ENCODE measurements at regions not wholly inside any gene's neighbourhood (a gene's known extent, or its start where the extent isn't known, plus 50 kb on each side); places are given as distances from the start of the nearest gene placed in this dataset.

DNA sequence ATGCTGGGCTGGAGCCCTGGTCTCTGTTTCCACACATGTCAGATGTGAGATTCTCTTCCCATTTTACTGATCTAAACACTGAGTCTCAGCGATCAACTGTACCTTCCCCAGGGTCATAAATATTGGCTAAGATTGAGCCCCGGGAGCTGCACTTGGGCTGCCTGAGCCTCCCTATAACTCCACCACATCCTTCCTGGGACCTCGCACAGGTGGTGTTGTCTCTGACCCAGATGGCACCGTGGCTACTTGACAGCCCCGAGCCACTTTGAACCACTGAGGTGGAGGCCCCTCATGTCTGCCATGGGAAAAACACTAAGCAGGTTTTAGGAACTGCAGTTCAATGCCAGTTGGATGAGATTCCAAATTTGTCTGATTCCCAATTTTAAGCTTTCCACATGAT is 586.5 kb downstream of the IRX1 start:
- POLR2A ChIA-PET, result no interaction called here
- no TSS peak for BruUV-seq (replicated peaks)
- peaks cover 16% of the 10 kb centered on the region for H3K9me3 Mint-ChIP-seq (ENCODE audit: unreplicated experiment)

DNA sequence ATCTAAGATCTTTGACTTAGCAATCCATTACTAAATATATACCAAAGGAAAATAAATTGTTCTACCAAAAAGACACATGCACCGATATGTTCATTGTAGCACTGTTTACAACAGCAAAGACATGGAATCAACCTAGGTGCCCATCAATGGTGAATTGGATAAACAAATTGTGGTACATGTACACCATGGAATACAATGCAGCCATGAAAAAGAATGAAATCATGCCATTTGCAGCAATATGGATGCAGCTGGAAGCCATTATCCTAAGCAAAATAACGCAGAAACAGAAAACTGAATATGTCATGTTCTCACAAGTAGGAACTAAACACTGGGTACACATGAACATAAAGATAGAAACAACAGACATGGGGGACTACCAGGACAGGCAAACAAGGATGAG is 589.5 kb downstream of the IRX1 start:
- no peaks in the 10 kb centered on the region for H3K4me1 ChIP-seq
- CTCF ChIA-PET, result no interaction called here
- no peaks in the 10 kb centered on the region for H3K27me3 ChIP-seq (replicated peaks; ENCODE audit: control insufficient read depth, insufficient read depth, low read length)
- no peaks in the 10 kb centered on the region for H3K9me3 ChIP-seq
- Mint-ChIP-seq H3K9me3 (ENCODE audit: unreplicated experiment) (peaks cover 23% of the 10 kb centered on the region), H3K4me1 (ENCODE audit: low read depth, unreplicated experiment) (no peaks in the 10 kb centered on the region), H3K36me3 (ENCODE audit: insufficient read depth, unreplicated experiment) (no peaks in the 10 kb centered on the region), H3K4me3 (ENCODE audit: unreplicated experiment) (no peak overlapping the region), H3K27ac (ENCODE audit: unreplicated experiment) (no peak overlapping the region), H3K27me3 (ENCODE audit: insufficient read depth, unreplicated experiment) (no peaks in the 10 kb centered on the region)
- H3K36me3 ChIP-seq (ENCODE audit: control insufficient read depth, insufficient read depth, low read length), result no peaks in the 10 kb centered on the region
- TF ChIP-seq, protein P1, sequence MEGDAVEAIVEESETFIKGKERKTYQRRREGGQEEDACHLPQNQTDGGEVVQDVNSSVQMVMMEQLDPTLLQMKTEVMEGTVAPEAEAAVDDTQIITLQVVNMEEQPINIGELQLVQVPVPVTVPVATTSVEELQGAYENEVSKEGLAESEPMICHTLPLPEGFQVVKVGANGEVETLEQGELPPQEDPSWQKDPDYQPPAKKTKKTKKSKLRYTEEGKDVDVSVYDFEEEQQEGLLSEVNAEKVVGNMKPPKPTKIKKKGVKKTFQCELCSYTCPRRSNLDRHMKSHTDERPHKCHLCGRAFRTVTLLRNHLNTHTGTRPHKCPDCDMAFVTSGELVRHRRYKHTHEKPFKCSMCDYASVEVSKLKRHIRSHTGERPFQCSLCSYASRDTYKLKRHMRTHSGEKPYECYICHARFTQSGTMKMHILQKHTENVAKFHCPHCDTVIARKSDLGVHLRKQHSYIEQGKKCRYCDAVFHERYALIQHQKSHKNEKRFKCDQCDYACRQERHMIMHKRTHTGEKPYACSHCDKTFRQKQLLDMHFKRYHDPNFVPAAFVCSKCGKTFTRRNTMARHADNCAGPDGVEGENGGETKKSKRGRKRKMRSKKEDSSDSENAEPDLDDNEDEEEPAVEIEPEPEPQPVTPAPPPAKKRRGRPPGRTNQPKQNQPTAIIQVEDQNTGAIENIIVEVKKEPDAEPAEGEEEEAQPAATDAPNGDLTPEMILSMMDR (IDR thresholded peaks at IDR 0.05; ENCODE audit: insufficient read depth in 1 of 2, low read depth in 1 of 2, low read length in 1 of 2, severe bottlenecking in 1 of 2, unreplicated experiment in 1 of 2), result no peak
- intact Hi-C loops (cut with micrococcal nuclease; ENCODE audit: unreplicated experiment), result no loop called here
- DNase-seq, result no peak
- POLR2A ChIA-PET, result no interaction called here
- no TSS peak for BruUV-seq (replicated peaks)
- H3K4me3 ChIP-seq (ENCODE audit: low read depth, low read length), result no peak overlapping the region

More for the DNA sequence above, 586.5 kb downstream of the IRX1 start:
- no peak overlapping the region for H3K4me3 Mint-ChIP-seq (ENCODE audit: unreplicated experiment)
- no peaks in the 10 kb centered on the region for H3K27me3 Mint-ChIP-seq (ENCODE audit: insufficient read depth, unreplicated experiment)
- CTCF ChIA-PET, result no interaction called here
- intact Hi-C loops (cut with micrococcal nuclease; ENCODE audit: unreplicated experiment), result no loop called here
- Histone ChIP-seq H3K4me1 (no peaks in the 10 kb centered on the region), H3K36me3 (ENCODE audit: control insufficient read depth, insufficient read depth, low read length) (no peaks in the 10 kb centered on the region), H3K27me3 (replicated peaks; ENCODE audit: control insufficient read depth, insufficient read depth, low read length) (no peaks in the 10 kb centered on the region), H3K9me3 (no peaks in the 10 kb centered on the region), H3K4me3 (ENCODE audit: low read depth, low read length) (no peak overlapping the region)
- no peaks in the 10 kb centered on the region for H3K4me1 Mint-ChIP-seq (ENCODE audit: low read depth, unreplicated experiment)
- no peak for DNase-seq
- TF ChIP-seq, protein P1 (IDR thresholded peaks at IDR 0.05; ENCODE audit: insufficient read depth in 1 of 2, low read depth in 1 of 2, low read length in 1 of 2, severe bottlenecking in 1 of 2, unreplicated experiment in 1 of 2), result no peak
- H3K36me3 Mint-ChIP-seq (ENCODE audit: insufficient read depth, unreplicated experiment), result no peaks in the 10 kb centered on the region
- H3K27ac Mint-ChIP-seq (ENCODE audit: unreplicated experiment), result no peak overlapping the region

DNA sequence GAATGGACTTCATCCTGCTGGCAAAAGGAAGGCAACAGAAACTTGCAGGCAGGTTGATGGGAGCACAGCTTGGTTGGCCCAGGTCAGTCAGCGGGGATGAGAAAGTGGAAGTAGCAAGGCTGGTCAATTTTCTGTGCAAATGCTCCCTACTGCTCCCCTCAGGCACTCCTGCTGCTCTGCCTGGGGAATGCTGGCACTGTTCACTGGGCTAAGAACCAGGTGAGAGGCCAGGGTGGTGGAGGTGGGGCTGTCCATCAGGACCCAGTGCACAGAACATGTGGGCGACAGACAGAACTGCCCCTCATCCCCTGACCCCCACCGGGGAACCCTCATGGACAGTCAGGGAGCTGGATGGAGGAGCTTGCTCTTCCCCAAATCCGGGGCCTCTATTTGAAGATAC is 593.1 kb downstream of the IRX1 start:
- H3K4me1 ChIP-seq, result no peaks in the 10 kb centered on the region
- intact Hi-C loops (cut with micrococcal nuclease; ENCODE audit: unreplicated experiment), result no loop called here
- no peaks in the 10 kb centered on the region for H3K9me3 ChIP-seq
- H3K4me3 Mint-ChIP-seq (ENCODE audit: unreplicated experiment), result no peak overlapping the region
- H3K27me3 ChIP-seq (replicated peaks; ENCODE audit: control insufficient read depth, insufficient read depth, low read length), result no peaks in the 10 kb centered on the region
- POLR2A ChIA-PET, result no interaction called here
- H3K27me3 Mint-ChIP-seq (ENCODE audit: insufficient read depth, unreplicated experiment), result no peaks in the 10 kb centered on the region
- no peaks in the 10 kb centered on the region for H3K4me1 Mint-ChIP-seq (ENCODE audit: low read depth, unreplicated experiment)
- TF ChIP-seq, protein P1 (IDR thresholded peaks at IDR 0.05; ENCODE audit: insufficient read depth in 1 of 2, low read depth in 1 of 2, low read length in 1 of 2, severe bottlenecking in 1 of 2, unreplicated experiment in 1 of 2), result no peak
- H3K27ac Mint-ChIP-seq (ENCODE audit: unreplicated experiment), result no peak overlapping the region
- H3K9me3 Mint-ChIP-seq (ENCODE audit: unreplicated experiment), result peaks cover 23% of the 10 kb centered on the region
- no peak overlapping the region for H3K4me3 ChIP-seq (ENCODE audit: low read depth, low read length)
- no TSS peak for BruUV-seq (replicated peaks)
- CTCF ChIA-PET, result no interaction called here
- no peaks in the 10 kb centered on the region for H3K36me3 Mint-ChIP-seq (ENCODE audit: insufficient read depth, unreplicated experiment)
- no peaks in the 10 kb centered on the region for H3K36me3 ChIP-seq (ENCODE audit: control insufficient read depth, insufficient read depth, low read length)
- DNase-seq, result no peak

All from Caco-2 (cell line).